ENCODE measurements at regions not wholly inside any gene's neighbourhood (a gene's known extent, or its start where the extent isn't known, plus 50 kb on each side); places are given as distances from the start of the nearest gene placed in this dataset.

DNA sequence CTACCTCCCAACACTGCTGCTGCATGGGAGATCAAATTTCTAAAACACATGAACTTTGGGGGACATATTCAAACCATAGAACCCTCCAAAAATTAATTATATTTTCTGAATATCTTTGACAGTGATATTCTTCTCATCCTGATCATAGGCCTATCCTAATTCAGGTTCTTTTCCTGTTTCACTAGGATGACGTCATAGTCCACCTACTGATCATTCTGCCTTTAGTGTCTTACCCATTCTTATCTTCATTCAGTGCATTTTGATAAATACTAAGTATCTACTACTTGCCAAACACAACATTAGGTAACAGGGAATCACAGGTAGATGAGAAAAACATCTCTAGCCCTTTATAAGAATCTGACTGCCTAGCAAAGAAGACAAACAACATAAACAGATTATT lies 179.1 kb upstream of the PRLR start:
- no peak overlapping the region for H3K4me3 Mint-ChIP-seq (ENCODE audit: low read depth, unreplicated experiment)
- no TSS peak for BruUV-seq (replicated peaks)
- CTCF ChIA-PET = no interaction called here
- no peaks in the 10 kb centered on the region for H3K36me3 Mint-ChIP-seq (ENCODE audit: insufficient read depth, unreplicated experiment)
- H3K9me3 Mint-ChIP-seq (ENCODE audit: low read depth, unreplicated experiment) = peaks cover 16% of the 10 kb centered on the region
- intact Hi-C loops (cut with micrococcal nuclease; ENCODE audit: unreplicated experiment) = no loop called here
- H3K27me3 Mint-ChIP-seq (ENCODE audit: unreplicated experiment) = no peaks in the 10 kb centered on the region
- H3K27ac Mint-ChIP-seq (ENCODE audit: unreplicated experiment) = no peak overlapping the region
- TF ChIP-seq, protein P1, sequence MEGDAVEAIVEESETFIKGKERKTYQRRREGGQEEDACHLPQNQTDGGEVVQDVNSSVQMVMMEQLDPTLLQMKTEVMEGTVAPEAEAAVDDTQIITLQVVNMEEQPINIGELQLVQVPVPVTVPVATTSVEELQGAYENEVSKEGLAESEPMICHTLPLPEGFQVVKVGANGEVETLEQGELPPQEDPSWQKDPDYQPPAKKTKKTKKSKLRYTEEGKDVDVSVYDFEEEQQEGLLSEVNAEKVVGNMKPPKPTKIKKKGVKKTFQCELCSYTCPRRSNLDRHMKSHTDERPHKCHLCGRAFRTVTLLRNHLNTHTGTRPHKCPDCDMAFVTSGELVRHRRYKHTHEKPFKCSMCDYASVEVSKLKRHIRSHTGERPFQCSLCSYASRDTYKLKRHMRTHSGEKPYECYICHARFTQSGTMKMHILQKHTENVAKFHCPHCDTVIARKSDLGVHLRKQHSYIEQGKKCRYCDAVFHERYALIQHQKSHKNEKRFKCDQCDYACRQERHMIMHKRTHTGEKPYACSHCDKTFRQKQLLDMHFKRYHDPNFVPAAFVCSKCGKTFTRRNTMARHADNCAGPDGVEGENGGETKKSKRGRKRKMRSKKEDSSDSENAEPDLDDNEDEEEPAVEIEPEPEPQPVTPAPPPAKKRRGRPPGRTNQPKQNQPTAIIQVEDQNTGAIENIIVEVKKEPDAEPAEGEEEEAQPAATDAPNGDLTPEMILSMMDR (IDR thresholded peaks at IDR 0.05; ENCODE audit: unreplicated experiment) = no peak
- H3K4me1 Mint-ChIP-seq (ENCODE audit: low read depth, unreplicated experiment) = no peaks in the 10 kb centered on the region
- no peak for DNase-seq

DNA sequence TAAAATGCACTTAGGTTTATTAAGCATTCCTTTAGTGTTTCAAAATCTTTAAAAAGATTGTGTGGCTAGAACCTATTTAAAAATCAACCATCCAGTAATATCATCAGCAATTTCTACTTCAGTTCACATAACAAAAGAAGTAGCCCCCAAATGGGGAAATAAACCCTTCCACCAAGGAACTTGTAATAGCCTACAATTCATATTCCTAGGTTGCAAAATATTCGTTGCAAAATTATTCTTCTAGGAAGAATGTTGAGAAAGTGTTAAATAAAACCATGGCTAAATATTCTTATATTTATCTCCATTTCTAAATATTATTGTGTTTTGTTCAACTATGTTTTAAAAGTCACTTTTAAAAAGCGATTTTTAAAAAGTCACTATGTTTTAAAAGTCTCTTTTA lies 177.9 kb upstream of the PRLR start:
- Mint-ChIP-seq H3K27me3 (ENCODE audit: unreplicated experiment) (no peaks in the 10 kb centered on the region), H3K36me3 (ENCODE audit: insufficient read depth, unreplicated experiment) (no peaks in the 10 kb centered on the region), H3K9me3 (ENCODE audit: low read depth, unreplicated experiment) (peaks cover 19% of the 10 kb centered on the region), H3K4me1 (ENCODE audit: low read depth, unreplicated experiment) (no peaks in the 10 kb centered on the region), H3K4me3 (ENCODE audit: low read depth, unreplicated experiment) (no peak overlapping the region), H3K27ac (ENCODE audit: unreplicated experiment) (no peak overlapping the region)
- CTCF ChIA-PET = no interaction called here
- intact Hi-C loops (cut with micrococcal nuclease; ENCODE audit: unreplicated experiment) = no loop called here
- TF ChIP-seq, protein P1 (IDR thresholded peaks at IDR 0.05; ENCODE audit: unreplicated experiment) = no peak
- DNase-seq = no peak
- no TSS peak for BruUV-seq (replicated peaks)

DNA sequence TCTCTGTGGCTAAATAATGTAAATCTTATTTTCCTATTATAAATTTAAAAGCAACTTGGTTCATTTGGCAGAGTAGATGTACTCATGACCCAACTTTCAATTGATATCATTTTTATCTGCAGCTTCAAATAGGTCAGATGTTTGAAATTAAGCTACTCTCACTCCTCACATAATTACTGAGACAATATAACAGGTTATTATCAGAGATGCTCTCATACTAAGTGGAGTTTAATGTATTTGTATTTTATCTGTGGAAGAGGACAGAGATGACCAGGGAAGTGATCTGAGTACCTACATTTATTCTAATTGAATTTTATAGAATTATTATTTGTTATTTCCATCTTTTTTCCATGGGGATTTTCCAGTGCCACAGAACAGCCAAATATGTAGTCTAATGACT lies 177.4 kb upstream of the PRLR start:
- CTCF ChIA-PET = no interaction called here
- Mint-ChIP-seq H3K27ac (ENCODE audit: unreplicated experiment) (no peak overlapping the region), H3K9me3 (ENCODE audit: low read depth, unreplicated experiment) (peaks cover 19% of the 10 kb centered on the region), H3K4me1 (ENCODE audit: low read depth, unreplicated experiment) (no peaks in the 10 kb centered on the region), H3K27me3 (ENCODE audit: unreplicated experiment) (no peaks in the 10 kb centered on the region), H3K4me3 (ENCODE audit: low read depth, unreplicated experiment) (no peak overlapping the region), H3K36me3 (ENCODE audit: insufficient read depth, unreplicated experiment) (no peaks in the 10 kb centered on the region)
- BruUV-seq (replicated peaks) = no TSS peak
- intact Hi-C loops (cut with micrococcal nuclease; ENCODE audit: unreplicated experiment) = no loop called here
- no peak for DNase-seq
- TF ChIP-seq, protein P1 (IDR thresholded peaks at IDR 0.05; ENCODE audit: unreplicated experiment) = no peak

DNA sequence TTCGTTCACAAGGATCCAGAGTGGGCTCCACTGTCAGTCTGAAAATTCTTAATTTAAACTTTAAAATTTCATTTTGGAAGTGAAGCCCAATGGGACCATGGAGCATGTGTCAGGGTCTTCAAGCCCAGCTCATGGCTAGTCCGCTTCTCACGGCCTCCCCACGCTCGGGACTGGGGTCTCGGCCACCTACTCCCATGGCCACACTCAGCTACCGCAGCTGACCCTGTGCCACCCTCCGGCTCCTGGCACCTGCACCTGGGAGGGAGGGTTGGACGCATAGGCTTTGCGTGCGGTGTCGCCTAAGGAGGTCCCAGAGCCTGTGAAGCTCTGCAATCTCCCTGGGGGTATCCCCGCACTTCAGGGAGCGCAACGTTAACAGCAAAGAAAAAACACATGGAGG lies 175.7 kb upstream of the PRLR start:
- H3K9me3 Mint-ChIP-seq (ENCODE audit: low read depth, unreplicated experiment) = peaks cover 20% of the 10 kb centered on the region
- CTCF ChIA-PET = no interaction called here
- no peaks in the 10 kb centered on the region for H3K27me3 Mint-ChIP-seq (ENCODE audit: unreplicated experiment)
- H3K4me3 Mint-ChIP-seq (ENCODE audit: low read depth, unreplicated experiment) = no peak overlapping the region
- intact Hi-C loops (cut with micrococcal nuclease; ENCODE audit: unreplicated experiment) = no loop called here
- no peaks in the 10 kb centered on the region for H3K4me1 Mint-ChIP-seq (ENCODE audit: low read depth, unreplicated experiment)
- TF ChIP-seq, protein P1 (IDR thresholded peaks at IDR 0.05; ENCODE audit: unreplicated experiment) = no peak
- BruUV-seq (replicated peaks) = no TSS peak
- no peaks in the 10 kb centered on the region for H3K36me3 Mint-ChIP-seq (ENCODE audit: insufficient read depth, unreplicated experiment)
- no peak overlapping the region for H3K27ac Mint-ChIP-seq (ENCODE audit: unreplicated experiment)
- DNase-seq = no peak

DNA sequence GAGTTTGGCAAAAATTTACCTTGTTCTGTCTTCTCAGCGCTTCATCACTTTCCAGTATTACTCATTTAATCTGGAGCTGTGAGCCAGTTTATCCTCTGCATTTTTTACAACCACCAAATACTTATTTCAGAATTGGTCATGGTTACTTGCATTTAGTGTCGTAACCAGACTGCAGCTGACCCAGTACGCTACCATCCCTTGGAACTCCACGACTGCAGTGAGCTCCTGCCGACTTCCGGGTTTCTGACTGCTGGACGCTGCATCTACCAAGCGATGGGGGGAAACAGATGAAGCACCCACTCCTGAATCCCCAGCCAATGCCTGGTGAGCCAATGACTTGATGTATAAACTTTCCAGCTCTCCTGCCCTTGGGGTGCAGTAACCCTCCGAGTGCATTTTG lies 174.4 kb upstream of the PRLR start:
- Mint-ChIP-seq H3K27ac (ENCODE audit: unreplicated experiment) (no peak overlapping the region), H3K4me1 (ENCODE audit: low read depth, unreplicated experiment) (no peaks in the 10 kb centered on the region), H3K9me3 (ENCODE audit: low read depth, unreplicated experiment) (peaks cover 17% of the 10 kb centered on the region), H3K27me3 (ENCODE audit: unreplicated experiment) (no peaks in the 10 kb centered on the region), H3K36me3 (ENCODE audit: insufficient read depth, unreplicated experiment) (no peaks in the 10 kb centered on the region), H3K4me3 (ENCODE audit: low read depth, unreplicated experiment) (no peak overlapping the region)
- no TSS peak for BruUV-seq (replicated peaks)
- intact Hi-C loops (cut with micrococcal nuclease; ENCODE audit: unreplicated experiment) = no loop called here
- CTCF ChIA-PET = no interaction called here
- TF ChIP-seq, protein P1 (IDR thresholded peaks at IDR 0.05; ENCODE audit: unreplicated experiment) = no peak
- no peak for DNase-seq
